ENCODE measurements at regions not wholly inside any gene's neighbourhood (a gene's known extent, or its start where the extent isn't known, plus 50 kb on each side); places are given as distances from the start of the nearest gene placed in this dataset.
A peak's percentile ranks its signal among the peaks of the same experiment; 100 is the strongest.

DNA sequence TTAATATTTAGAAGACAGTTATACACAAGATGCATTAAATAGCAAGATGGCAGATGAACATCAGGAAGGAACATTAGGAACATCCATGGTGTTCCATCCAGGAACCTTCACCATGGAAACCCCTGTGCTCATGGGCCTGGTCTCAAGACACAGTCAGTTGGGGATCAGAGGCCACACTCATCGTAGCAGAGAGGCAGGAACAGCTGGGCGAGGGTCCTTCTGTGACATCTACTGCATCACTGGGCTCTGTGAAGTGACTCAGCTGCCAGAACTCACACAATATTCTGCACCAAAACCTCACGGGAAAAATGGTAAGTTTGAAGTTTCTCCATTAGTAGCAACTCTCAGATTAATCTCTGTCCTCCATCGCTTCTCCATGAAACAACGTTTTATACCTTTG is 356.6 kb downstream of the PREX1 start:
- Mint-ChIP-seq H3K9me3 (peaks cover 0 to 8% (median 4%) of the 10 kb centered on the region in 3 donors), H3K4me3 (no peak overlapping the region), H3K36me3 (peaks cover 2% of the 10 kb centered on the region), H3K4me1 (peaks cover 0 to 6% (median 3%) of the 10 kb centered on the region in 3 donors), H3K27ac (no peak overlapping the region), H3K27me3 (peaks cover 6% of the 10 kb centered on the region)

DNA sequence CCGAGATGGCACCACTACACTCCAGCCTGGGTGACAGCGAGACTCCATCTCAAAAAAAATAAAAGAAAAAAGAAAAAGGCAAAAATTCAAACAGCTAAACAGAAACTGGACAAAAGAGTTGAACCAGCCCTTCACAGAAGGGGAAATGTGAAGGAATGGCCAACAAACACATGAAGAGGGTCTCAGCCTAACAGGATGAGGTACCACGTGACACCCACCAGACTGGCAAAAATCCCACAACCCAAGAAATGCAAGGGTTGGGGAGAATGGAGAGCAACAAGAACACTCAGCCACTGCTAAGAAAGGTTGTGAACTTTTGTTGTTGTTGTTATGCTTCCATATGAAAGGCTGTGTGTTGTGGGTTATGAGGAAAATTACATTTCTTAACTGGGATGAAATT is 357.7 kb downstream of the PREX1 start:
- Mint-ChIP-seq H3K27ac (no peak overlapping the region), H3K27me3 (peaks cover 8% of the 10 kb centered on the region), H3K4me3 (no peak overlapping the region), H3K4me1 (peaks cover 0 to 6% (median 2%) of the 10 kb centered on the region in 3 donors), H3K9me3 (peaks cover 0 to 4% (median 2%) of the 10 kb centered on the region in 3 donors), H3K36me3 (peaks cover 2% of the 10 kb centered on the region)

DNA sequence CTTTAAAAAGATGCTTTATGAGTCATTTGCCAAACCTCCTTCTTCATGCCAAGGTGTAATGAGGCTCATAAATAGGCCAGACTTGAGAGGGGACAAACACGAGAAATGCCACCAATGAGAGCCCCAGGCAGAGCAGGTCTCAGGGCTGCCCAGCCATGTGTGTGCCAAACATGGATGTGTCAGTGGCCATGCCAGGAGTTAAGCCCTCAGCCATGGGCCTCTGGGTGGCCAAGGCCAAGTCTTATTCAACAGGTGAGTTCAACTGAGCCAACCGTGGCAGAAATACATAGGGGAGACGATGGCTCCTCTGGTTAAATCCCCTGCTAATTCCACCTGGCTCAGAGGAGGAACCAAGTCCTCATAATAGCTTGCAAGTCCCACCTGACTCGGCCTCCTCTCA is 358.8 kb downstream of the PREX1 start:
- H3K4me3 Mint-ChIP-seq: no peak overlapping the region
- H3K4me1 Mint-ChIP-seq: peaks cover 0 to 6% (median 2%) of the 10 kb centered on the region in 3 donors
- H3K36me3 Mint-ChIP-seq: peaks cover 2% of the 10 kb centered on the region
- H3K9me3 Mint-ChIP-seq: peaks cover 0 to 4% (median 2%) of the 10 kb centered on the region in 3 donors
- no peak overlapping the region for H3K27ac Mint-ChIP-seq
- H3K27me3 Mint-ChIP-seq: peaks cover 8% of the 10 kb centered on the region

- peaks cover 2% of the 10 kb centered on the region for H3K36me3 Mint-ChIP-seq
- no peak overlapping the region for H3K4me3 Mint-ChIP-seq
- peaks cover 8% of the 10 kb centered on the region for H3K27me3 Mint-ChIP-seq
- no peak overlapping the region for H3K27ac Mint-ChIP-seq
- H3K4me1 Mint-ChIP-seq: peaks cover 0 to 6% (median 2%) of the 10 kb centered on the region in 3 donors
- peaks cover 0 to 4% (median 2%) of the 10 kb centered on the region in 3 donors for H3K9me3 Mint-ChIP-seq
Observed at GRCh38 chr20:48468571-48468970, 359.2 kb downstream of the PREX1 start.

GRCh38 chr20:48467622-48468021 is 360.2 kb downstream of the PREX1 start:
- H3K4me1 Mint-ChIP-seq: peaks cover 0 to 6% (median 2%) of the 10 kb centered on the region in 3 donors
- peaks cover 8% of the 10 kb centered on the region for H3K27me3 Mint-ChIP-seq
- peaks cover 2% of the 10 kb centered on the region for H3K36me3 Mint-ChIP-seq
- H3K4me3 Mint-ChIP-seq: no peak overlapping the region
- H3K9me3 Mint-ChIP-seq: peaks cover 0 to 4% (median 2%) of the 10 kb centered on the region in 3 donors
- no peak overlapping the region for H3K27ac Mint-ChIP-seq

DNA sequence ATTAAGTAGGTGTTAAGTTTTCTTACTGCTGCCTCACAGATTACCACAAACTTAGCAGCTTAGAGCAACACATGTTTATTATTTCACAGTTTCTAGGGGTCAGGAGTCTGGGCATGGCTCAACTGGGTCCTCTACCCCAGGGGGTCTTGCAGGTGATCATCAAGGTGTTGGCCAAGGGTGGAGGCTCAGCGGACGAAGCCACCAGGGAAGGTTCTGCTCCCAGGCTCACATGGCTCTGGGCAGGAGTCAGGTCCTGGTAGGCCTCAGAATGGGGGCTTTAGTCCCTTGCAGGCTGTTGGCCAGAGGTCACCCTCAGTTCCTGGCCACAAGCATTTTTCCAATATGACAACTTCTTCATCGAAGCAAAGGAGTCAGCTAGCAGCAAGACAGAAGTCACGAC is 362.5 kb downstream of the PREX1 start:
- Mint-ChIP-seq H3K36me3 (peaks cover 3% of the 10 kb centered on the region), H3K4me1 (peaks cover 11 to 16% (median 14%) of the 10 kb centered on the region in 3 donors), H3K9me3 (peaks cover 0 to 4% (median 2%) of the 10 kb centered on the region in 3 donors), H3K4me3 (no peak overlapping the region), H3K27me3 (peaks cover 11% of the 10 kb centered on the region), H3K27ac (no peak overlapping the region)

DNA sequence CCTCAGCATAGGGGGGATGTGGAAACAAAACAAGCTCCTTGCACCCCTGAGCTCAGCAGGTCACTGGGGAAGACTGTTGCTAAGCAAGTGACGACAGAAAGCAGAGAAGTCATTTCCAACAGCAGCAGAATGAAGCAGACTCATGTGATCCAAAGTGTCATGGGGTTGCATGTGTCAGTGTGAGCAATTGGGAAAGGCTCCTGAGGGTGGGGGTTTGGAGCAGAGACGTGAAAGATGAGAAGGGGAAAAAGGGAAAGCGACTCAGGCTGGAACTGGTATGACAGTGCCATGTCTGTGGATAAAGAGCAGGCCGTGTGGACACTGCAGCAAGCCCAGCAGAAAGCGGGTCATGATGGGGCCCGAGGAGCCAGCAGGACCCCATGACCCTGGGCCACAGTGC is 363.9 kb downstream of the PREX1 start:
- Mint-ChIP-seq H3K36me3 (peaks cover 3% of the 10 kb centered on the region), H3K9me3 (peaks cover 0 to 4% (median 2%) of the 10 kb centered on the region in 3 donors), H3K4me3 (no peak overlapping the region), H3K27ac (no peak overlapping the region), H3K4me1 (peaks cover 11 to 16% (median 14%) of the 10 kb centered on the region in 3 donors), H3K27me3 (peaks cover 11% of the 10 kb centered on the region)

- Mint-ChIP-seq H3K27ac (no peak overlapping the region), H3K4me3 (no peak overlapping the region), H3K4me1 (peaks cover 11 to 16% (median 14%) of the 10 kb centered on the region in 3 donors), H3K27me3 (peaks cover 11% of the 10 kb centered on the region), H3K9me3 (peaks cover 0 to 4% (median 2%) of the 10 kb centered on the region in 3 donors), H3K36me3 (peaks cover 1% of the 10 kb centered on the region)
Observed at GRCh38 chr20:48463096-48463720, 364.6 kb downstream of the PREX1 start.

- Mint-ChIP-seq H3K27ac (no peak overlapping the region), H3K9me3 (peaks cover 0 to 4% (median 2%) of the 10 kb centered on the region in 3 donors), H3K4me1 (peaks cover 12 to 16% (median 14%) of the 10 kb centered on the region in 3 donors), H3K4me3 (peak overlapping the region in 2 of 4 donors; percentile 1 to 14), H3K36me3 (peaks cover 1% of the 10 kb centered on the region), H3K27me3 (peaks cover 13% of the 10 kb centered on the region)
Observed at GRCh38 chr20:48461735-48462119, 366.1 kb downstream of the PREX1 start.

GRCh38 chr20:48461091-48461734 is 366.6 kb downstream of the PREX1 start:
- H3K9me3 Mint-ChIP-seq: peaks cover 0 to 2% (median 1%) of the 10 kb centered on the region in 3 donors
- H3K4me3 Mint-ChIP-seq: peak overlapping the region in 2 of 4 donors; percentile 35 to 83
- H3K27me3 Mint-ChIP-seq: peaks cover 14% of the 10 kb centered on the region
- peaks cover 12 to 16% (median 14%) of the 10 kb centered on the region in 3 donors for H3K4me1 Mint-ChIP-seq
- peaks cover 1% of the 10 kb centered on the region for H3K36me3 Mint-ChIP-seq
- no peak overlapping the region for H3K27ac Mint-ChIP-seq

GRCh38 chr20:48460681-48461080 is 367.1 kb downstream of the PREX1 start:
- Mint-ChIP-seq H3K4me1 (peaks cover 12 to 16% (median 14%) of the 10 kb centered on the region in 3 donors), H3K27me3 (peaks cover 14% of the 10 kb centered on the region), H3K9me3 (peaks cover 0 to under 1% (median 0%) of the 10 kb centered on the region in 3 donors), H3K4me3 (peak overlapping the region in 1 of 4 donors; percentile 83), H3K27ac (no peak overlapping the region), H3K36me3 (peaks cover 1% of the 10 kb centered on the region)

GRCh38 chr20:48459722-48460395 is 367.9 kb downstream of the PREX1 start:
- no peak overlapping the region for H3K4me3 Mint-ChIP-seq
- H3K36me3 Mint-ChIP-seq: peaks cover 1% of the 10 kb centered on the region
- H3K4me1 Mint-ChIP-seq: peaks cover 12 to 16% (median 14%) of the 10 kb centered on the region in 3 donors
- H3K9me3 Mint-ChIP-seq: no peaks in the 10 kb centered on the region
- no peak overlapping the region for H3K27ac Mint-ChIP-seq
- H3K27me3 Mint-ChIP-seq: peaks cover 14% of the 10 kb centered on the region

GRCh38 chr20:48458601-48459385 is 369.0 kb downstream of the PREX1 start:
- peaks cover 1% of the 10 kb centered on the region for H3K36me3 Mint-ChIP-seq
- H3K27ac Mint-ChIP-seq: peak overlapping the region in 1 of 3 donors; percentile 74
- peaks cover 14% of the 10 kb centered on the region for H3K27me3 Mint-ChIP-seq
- H3K4me1 Mint-ChIP-seq: peaks cover 12 to 16% (median 14%) of the 10 kb centered on the region in 3 donors
- H3K4me3 Mint-ChIP-seq: no peak overlapping the region
- H3K9me3 Mint-ChIP-seq: no peaks in the 10 kb centered on the region

DNA sequence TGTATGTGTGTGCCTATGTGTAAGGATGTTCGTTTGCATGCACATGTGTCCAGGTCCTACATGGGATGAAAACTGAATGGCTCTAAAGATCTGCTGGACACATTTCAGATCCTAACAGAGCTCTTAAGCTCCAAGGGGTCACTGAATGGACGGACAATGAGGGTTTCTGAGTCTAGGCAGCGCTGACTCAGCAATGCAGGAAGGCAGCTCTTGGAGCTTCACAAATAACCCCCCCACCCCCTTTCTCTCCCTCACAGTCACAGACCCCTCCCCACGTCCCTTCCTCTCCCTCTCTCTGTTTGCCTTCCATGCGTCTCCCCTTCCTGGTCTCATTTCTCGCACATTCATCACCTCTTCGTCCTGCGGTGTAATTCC is 369.8 kb downstream of the PREX1 start:
- H3K9me3 Mint-ChIP-seq: no peaks in the 10 kb centered on the region
- no peak overlapping the region for H3K27ac Mint-ChIP-seq
- H3K4me3 Mint-ChIP-seq: no peak overlapping the region
- H3K36me3 Mint-ChIP-seq: peaks cover 1% of the 10 kb centered on the region
- H3K4me1 Mint-ChIP-seq: peaks cover 12 to 16% (median 14%) of the 10 kb centered on the region in 3 donors
- peaks cover 18% of the 10 kb centered on the region for H3K27me3 Mint-ChIP-seq

All from IgD-negative memory B cell (primary cell).